CD4-positive, alpha-beta T cell (primary cell): ENCODE measurements at regions not wholly inside any gene's neighbourhood (a gene's known extent, or its start where the extent isn't known, plus 50 kb on each side); places are given as distances from the start of the nearest gene placed in this dataset.

Experiments
- ATAC-seq: fragments of 200-7000 bp; cut with Tn5 transposase; one replicate; pipeline ENCODE4 v1.10.0; 2022; ENCODE audit warnings: mild to moderate bottlenecking; ENCODE audit not compliant: poor library complexity
- CTCF ChIA-PET: fragments of 350-600 bp; sonication (Branson Sonifier 250); formaldehyde crosslinking; loops from one replicate; lab custom pipeline; 2021; ENCODE audit warnings: antibody characterized with exemption, inconsistent platforms; lab: Charles Lee
- POLR2A ChIA-PET: fragments of 350-600 bp; sonication (Branson Sonifier 250); formaldehyde crosslinking; loops from one replicate; lab custom pipeline; 2021; ENCODE audit warnings: antibody characterized with exemption, inconsistent platforms; lab: Charles Lee
- DNase-seq, 14 experiments: peaks; one replicate each; pipeline ENCODE4 v3.0.0-alpha.2; 2013 to 2020; ENCODE audit warnings: mixed read lengths in 2 of 14
- H3K27ac ChIP-seq, 2 donors: one replicate each; pipeline versions ENCODE4 v1.5.1 to v1.7.0; 2013; ENCODE audit warnings: low read length in 2 of 2, low read depth in 1 of 2, mild to moderate bottlenecking in 1 of 2
- H3K27me3 ChIP-seq, 2 experiments: 1 replicate in 1 of 2; 2 replicates in 1 of 2; pipeline versions ENCODE4 v1.6.1 to v1.7.0; 2013; ENCODE audit warnings: low read length in 2 of 2, control low read depth in 1 of 2, mild to moderate bottlenecking in 1 of 2, moderate library complexity in 1 of 2; ENCODE audit not compliant: insufficient read depth in 2 of 2, control insufficient read depth in 1 of 2
- H3K36me3 ChIP-seq: one replicate; pipeline ENCODE4 v1.6.1; 2013; ENCODE audit warnings: low read length, control low read depth; ENCODE audit not compliant: insufficient read depth
- H3K4me1 ChIP-seq: one replicate; pipeline ENCODE4 v1.6.1; 2013; ENCODE audit warnings: low read length, control low read depth; ENCODE audit not compliant: insufficient read depth
- H3K4me3 ChIP-seq: one replicate; pipeline ENCODE4 v1.5.1; 2013; ENCODE audit warnings: mild to moderate bottlenecking, low read length, moderate library complexity
- H3K9me3 ChIP-seq, 2 experiments: 1 replicate in 1 of 2; 2 replicates in 1 of 2; pipeline versions ENCODE4 v1.6.1 to v1.7.0; 2013; ENCODE audit warnings: low read length in 2 of 2, mild to moderate bottlenecking in 2 of 2, control low read depth in 1 of 2, moderate library complexity in 1 of 2; ENCODE audit not compliant: control insufficient read depth in 1 of 2, insufficient read depth in 1 of 2
- H3K27ac Mint-ChIP-seq: one replicate; pipeline ENCODE4 v1.8.0; 2020; ENCODE audit warnings: mixed read lengths
- H3K27me3 Mint-ChIP-seq: one replicate; pipeline ENCODE4 v1.8.0; 2021; ENCODE audit warnings: mixed read lengths
- H3K36me3 Mint-ChIP-seq: one replicate; pipeline ENCODE4 v1.8.0; 2021; ENCODE audit warnings: low read depth, mixed read lengths
- H3K4me1 Mint-ChIP-seq: one replicate; pipeline ENCODE4 v1.8.0; 2021; ENCODE audit warnings: low read depth, mixed read lengths
- H3K4me3 Mint-ChIP-seq: one replicate; pipeline ENCODE4 v1.8.0; 2020; ENCODE audit warnings: mild to moderate bottlenecking, mixed read lengths
- H3K9me3 Mint-ChIP-seq: one replicate; pipeline ENCODE4 v1.8.0; 2020; ENCODE audit warnings: mixed read lengths
- CTCF ChIP-seq: fragments of 200-600 bp; IDR thresholded peaks from one replicate; pipeline ENCODE4 v1.8.0; 2022; ENCODE audit warnings: antibody characterized with exemption, mild to moderate bottlenecking
- intact Hi-C, 2 experiments: fragments of 100-400 bp; cut with DNase I in 1 of 2; cut with micrococcal nuclease in 1 of 2; formaldehyde crosslinking; loops; one replicate each; pipeline versions ENCODE4 v1.15.1 to v1.9.0; 2023 to 2025; cut with DNase I, micrococcal nuclease

DNA sequence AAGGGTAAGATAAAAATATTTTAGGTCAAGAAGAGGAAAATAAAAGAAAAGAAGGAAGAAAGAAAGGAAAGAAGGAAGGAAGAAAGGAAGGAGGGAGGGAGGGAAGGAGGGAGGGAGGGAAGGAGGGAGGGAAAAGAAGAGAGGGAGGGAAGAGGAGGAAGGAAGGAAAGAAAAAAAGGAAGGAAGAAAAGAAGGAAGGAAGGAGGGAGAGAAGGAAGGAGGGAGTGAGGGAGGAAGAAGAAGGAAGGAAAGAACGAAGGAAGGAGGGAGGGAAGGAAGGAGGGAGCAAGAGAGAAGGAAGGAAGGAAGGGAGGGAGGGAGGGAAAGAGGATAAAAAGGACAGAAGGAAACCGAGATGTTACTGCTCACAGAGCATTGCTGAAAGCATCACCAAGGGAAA is 209.5 kb upstream of the PITRM1 start:
- no peak overlapping the region for H3K4me3 ChIP-seq
- no peak overlapping the region for H3K4me3 Mint-ChIP-seq

DNA sequence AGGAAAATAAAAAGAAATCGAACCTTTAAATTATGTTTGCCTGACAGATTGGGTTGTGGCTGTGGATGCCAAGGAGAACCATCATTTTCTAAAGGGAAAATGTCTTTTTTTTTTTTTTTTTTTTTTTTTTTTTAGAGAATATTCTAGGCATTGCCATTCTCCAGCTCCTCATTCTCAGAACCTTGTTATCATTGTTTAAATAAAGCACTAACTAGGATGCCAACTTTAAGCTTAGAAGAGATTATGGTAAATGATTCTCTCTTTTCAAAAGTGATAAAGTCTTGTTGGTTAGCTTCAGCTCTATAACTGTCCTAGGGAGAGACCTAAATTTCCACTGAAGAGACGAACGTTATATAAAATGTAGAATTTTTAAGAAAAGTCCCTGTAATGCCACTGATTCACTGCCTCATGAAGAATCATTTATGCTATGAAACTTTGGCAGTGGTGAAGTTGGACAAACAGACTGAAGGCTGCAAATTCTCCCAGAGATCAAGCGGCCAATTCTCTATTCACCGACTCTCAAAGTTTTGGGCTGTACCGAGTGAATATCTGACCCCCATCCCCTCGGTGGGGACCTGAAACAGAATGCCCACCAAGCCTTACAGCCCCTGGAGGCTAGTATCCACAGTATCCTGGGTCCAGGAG is 207.9 kb upstream of the PITRM1 start:
- ChIA-PET CTCF (no interaction called here), POLR2A (no interaction called here)
- no peaks in the 10 kb centered on the region for H3K4me1 Mint-ChIP-seq
- intact Hi-C loops: no loop called here
- TF ChIP-seq CTCF: no peak
- H3K27me3 ChIP-seq: peaks cover 0 to 2% of the 10 kb centered on the region in 2 experiments
- H3K27ac ChIP-seq: no peak overlapping the region
- no peaks in the 10 kb centered on the region for H3K36me3 ChIP-seq
- no peak for DNase-seq
- no peak overlapping the region for H3K4me3 Mint-ChIP-seq
- H3K27me3 Mint-ChIP-seq: no peaks in the 10 kb centered on the region
- H3K27ac Mint-ChIP-seq: no peak overlapping the region
- H3K36me3 Mint-ChIP-seq: no peaks in the 10 kb centered on the region
- no peak overlapping the region for H3K4me3 ChIP-seq
- no peak for ATAC-seq
- H3K4me1 ChIP-seq: no peaks in the 10 kb centered on the region
- H3K9me3 ChIP-seq: peaks cover 9 to 17% of the 10 kb centered on the region in 2 experiments
- peaks cover 8% of the 10 kb centered on the region for H3K9me3 Mint-ChIP-seq

More for the DNA sequence above, 209.5 kb upstream of the PITRM1 start:
- ChIA-PET CTCF (no interaction called here), POLR2A (no interaction called here)
- Histone ChIP-seq H3K4me1 (no peaks in the 10 kb centered on the region), H3K9me3 (peaks cover 13 to 17% of the 10 kb centered on the region in 2 experiments), H3K36me3 (no peaks in the 10 kb centered on the region), H3K27me3 (peaks cover 0 to 2% of the 10 kb centered on the region in 2 experiments), H3K27ac (no peak overlapping the region)
- no peaks in the 10 kb centered on the region for H3K4me1 Mint-ChIP-seq
- DNase-seq: no peak
- H3K27me3 Mint-ChIP-seq: no peaks in the 10 kb centered on the region
- peaks cover 8% of the 10 kb centered on the region for H3K9me3 Mint-ChIP-seq
- H3K27ac Mint-ChIP-seq: no peak overlapping the region
- intact Hi-C loops: no loop called here
- TF ChIP-seq CTCF: no peak
- ATAC-seq: no peak
- H3K36me3 Mint-ChIP-seq: no peaks in the 10 kb centered on the region

- POLR2A ChIA-PET: no interaction called here
- Mint-ChIP-seq H3K27ac (no peak overlapping the region), H3K36me3 (no peaks in the 10 kb centered on the region), H3K27me3 (no peaks in the 10 kb centered on the region), H3K4me1 (no peaks in the 10 kb centered on the region), H3K4me3 (no peak overlapping the region), H3K9me3 (no peaks in the 10 kb centered on the region)
- H3K27me3 ChIP-seq: peaks cover 0 to 2% of the 10 kb centered on the region in 2 experiments
- no peak for TF ChIP-seq CTCF
- ATAC-seq (no peak), DNase-seq (no peak)
- peaks cover 3 to 17% of the 10 kb centered on the region in 2 experiments for H3K9me3 ChIP-seq
- no peak overlapping the region for H3K27ac ChIP-seq
- H3K36me3 ChIP-seq: no peaks in the 10 kb centered on the region
- no peak overlapping the region for H3K4me3 ChIP-seq
- intact Hi-C loops: no loop called here
- H3K4me1 ChIP-seq: no peaks in the 10 kb centered on the region
- CTCF ChIA-PET: no interaction called here
Measured at GRCh38 chr10:3376631-3377030, 204.0 kb upstream of the PITRM1 start.
